B cell (primary cell): ENCODE measurements at regions not wholly inside any gene's neighbourhood (a gene's known extent, or its start where the extent isn't known, plus 50 kb on each side); places are given as distances from the start of the nearest gene placed in this dataset.

Experiments used
- ATAC-seq: fragments of 200-7000 bp; cut with Tn5 transposase; one replicate; pipeline ENCODE4 v1.10.0; 2021; ENCODE audit warnings: low read depth, mild to moderate bottlenecking, moderate number of reproducible peaks, moderate library complexity
- CTCF ChIA-PET: fragments of 350-600 bp; sonication (Branson Sonifier 250); formaldehyde crosslinking; loops from one replicate; lab custom pipeline; 2021; ENCODE audit warnings: antibody characterized with exemption, inconsistent platforms; lab: Charles Lee
- POLR2A ChIA-PET: fragments of 350-600 bp; sonication (Branson Sonifier 250); formaldehyde crosslinking; loops from one replicate; lab custom pipeline; 2021; ENCODE audit warnings: antibody characterized with exemption; lab: Charles Lee
- DNase-seq: peaks from one replicate; pipeline ENCODE4 v3.0.0; 2013
- H2AFZ ChIP-seq: 2 replicates; pipeline ENCODE4 v1.6.1; 2012; ENCODE audit warnings: mild to moderate bottlenecking, low read depth, low read length; ENCODE audit not compliant: insufficient read depth, poor library complexity, severe bottlenecking
- H3K27ac ChIP-seq, 2 donors: 1 replicate in 1 of 2; 2 replicates in 1 of 2; pipeline ENCODE4 v1.5.1; 2012 to 2013; ENCODE audit warnings: low read length in 2 of 2, mild to moderate bottlenecking in 2 of 2, moderate library complexity in 1 of 2
- H3K27me3 ChIP-seq, 4 experiments: fragments of 200-600 bp in 1 of 4; sonication (generic) in 1 of 4; replicated peaks in 1 of 4; 1 replicate in 2 of 4; 2 replicates in 2 of 4; pipeline versions ENCODE4 v1.6.1 to v1.7.0; 2013 to 2016; ENCODE audit warnings: low read length in 3 of 4, mild to moderate bottlenecking in 2 of 4, mixed read lengths in 1 of 4, moderate library complexity in 1 of 4; ENCODE audit not compliant: insufficient read depth in 4 of 4, control insufficient read depth in 3 of 4; ENCODE audit errors: control extremely low read depth in 1 of 4
- H3K36me3 ChIP-seq, 2 experiments: replicated peaks in 1 of 2; 1 replicate in 1 of 2; 2 replicates in 1 of 2; pipeline versions ENCODE4 v1.6.1 to v1.7.1; 2013; ENCODE audit warnings: low read length in 1 of 2; ENCODE audit not compliant: insufficient read depth in 2 of 2, control insufficient read depth in 1 of 2; ENCODE audit errors: control extremely low read depth in 1 of 2, extremely low read depth in 1 of 2
- H3K4me1 ChIP-seq, 2 donors: fragments of 200-600 bp in 1 of 2; sonication (generic) in 1 of 2; 1 replicate in 1 of 2; 2 replicates in 1 of 2; pipeline versions ENCODE4 v1.5.1 to v1.6.1; 2013 to 2017; ENCODE audit warnings: low read length in 2 of 2; ENCODE audit not compliant: control insufficient read depth in 2 of 2, insufficient read depth in 2 of 2
- H3K4me2 ChIP-seq: replicated peaks from 2 replicates; pipeline ENCODE3; 2012; ENCODE audit warnings: mild to moderate bottlenecking, low read depth, low read length; ENCODE audit not compliant: poor library complexity, severe bottlenecking
- H3K4me3 ChIP-seq, 5 experiments: fragments of 200-600 bp in 1 of 5; sonication (generic) in 1 of 5; 1 replicate in 3 of 5; 2 replicates in 2 of 5; pipeline versions ENCODE4 v1.5.1 to v1.7.0; 2011 to 2016; ENCODE audit warnings: low read length in 4 of 5, mild to moderate bottlenecking in 4 of 5, low read depth in 2 of 5, control low read depth in 1 of 5, moderate library complexity in 1 of 5; ENCODE audit not compliant: insufficient read depth in 1 of 5; ENCODE audit errors: control extremely low read depth in 1 of 5, extremely low read depth in 1 of 5
- H3K79me2 ChIP-seq: fragments of 200-600 bp; sonication (generic); one replicate; pipeline ENCODE4 v1.6.0; 2016; ENCODE audit warnings: low read length; ENCODE audit not compliant: control insufficient read depth, insufficient read depth
- H3K9ac ChIP-seq: fragments of 200-600 bp; sonication (generic); 2 replicates; pipeline ENCODE4 v1.6.1; 2017; ENCODE audit warnings: mild to moderate bottlenecking, low read length, moderate library complexity
- H3K9me3 ChIP-seq, 3 donors: one replicate each; pipeline versions ENCODE4 v1.6.1 to v1.7.1; 2013; ENCODE audit warnings: low read length in 2 of 3; ENCODE audit not compliant: control insufficient read depth in 2 of 3, insufficient read depth in 1 of 3; ENCODE audit errors: control extremely low read depth in 1 of 3
- H4K20me1 ChIP-seq: 2 replicates; pipeline ENCODE4 v1.6.0; 2012; ENCODE audit warnings: mild to moderate bottlenecking, low read length; ENCODE audit not compliant: insufficient read depth, control insufficient read depth, poor library complexity, severe bottlenecking
- H3K27ac Mint-ChIP-seq: one replicate; pipeline ENCODE4 v1.8.0; 2021; ENCODE audit warnings: mixed read lengths
- H3K27me3 Mint-ChIP-seq: one replicate; pipeline ENCODE4 v1.8.0; 2021; ENCODE audit warnings: mixed read lengths
- H3K4me1 Mint-ChIP-seq: one replicate; pipeline ENCODE4 v1.8.0; 2021; ENCODE audit warnings: mixed read lengths
- H3K4me3 Mint-ChIP-seq: one replicate; pipeline ENCODE4 v1.8.0; 2021; ENCODE audit warnings: mixed read lengths
- H3K9me3 Mint-ChIP-seq: one replicate; pipeline ENCODE4 v1.8.0; 2022; ENCODE audit warnings: mixed read lengths; ENCODE audit not compliant: insufficient read depth
- CTCF ChIP-seq: fragments of 200-600 bp; IDR thresholded peaks from one replicate; pipeline ENCODE4 v1.8.0; 2022; ENCODE audit warnings: antibody characterized with exemption, mild to moderate bottlenecking
- EZH2 ChIP-seq: IDR thresholded peaks from 2 replicates; pipeline ENCODE4 v1.6.1; 2012; ENCODE audit warnings: borderline replicate concordance, low read depth, mild to moderate bottlenecking, moderate library complexity, low read length; ENCODE audit not compliant: insufficient read depth, poor library complexity, severe bottlenecking
- WGBS: methylation state at CpG from one replicate; pipeline ENCODE4 v1.1.5; 2013; ENCODE audit warnings: missing lambda C conversion rate; ENCODE audit not compliant: insufficient coverage; 5-methylcytosine and 5-hydroxymethylcytosine counted together
- intact Hi-C: fragments of 100-400 bp; cut with micrococcal nuclease; formaldehyde crosslinking; loops from one replicate; pipeline ENCODE4 v1.10.0; 2022

- ChIA-PET CTCF (no interaction called here), POLR2A (no interaction called here)
- H4K20me1 ChIP-seq, result no peaks in the 10 kb centered on the region
- no peak overlapping the region for H3K27ac ChIP-seq
- no peak overlapping the region for H3K4me2 ChIP-seq
- no peak overlapping the region for H3K4me3 ChIP-seq
- no peak for ATAC-seq
- H3K4me1 Mint-ChIP-seq, result no peaks in the 10 kb centered on the region
- no peak overlapping the region for H3K9ac ChIP-seq
- H3K27me3 ChIP-seq, result no peaks in the 10 kb centered on the region
- WGBS, result no CpG with 5 or more reads among the region's 1 CpG
- H3K4me3 Mint-ChIP-seq, result no peak overlapping the region
- H3K9me3 Mint-ChIP-seq, result no peaks in the 10 kb centered on the region
- DNase-seq, result no peak
- no peak overlapping the region for H3K27ac Mint-ChIP-seq
- H3K4me1 ChIP-seq, result no peaks in the 10 kb centered on the region
- no peaks in the 10 kb centered on the region for H3K27me3 Mint-ChIP-seq
- TF ChIP-seq EZH2, result no peak
- TF ChIP-seq CTCF, result no peak
- no peaks in the 10 kb centered on the region for H3K79me2 ChIP-seq
- intact Hi-C loops, result no loop called here
- no peak overlapping the region for H2AFZ ChIP-seq
- H3K9me3 ChIP-seq, result no peaks in the 10 kb centered on the region
- no peaks in the 10 kb centered on the region for H3K36me3 ChIP-seq
Observed at GRCh38 chr6:160831739-160832138, 129.7 kb downstream of the PLG start.

GRCh38 chr6:160832422-160832821 lies 130.4 kb downstream of the PLG start:
- H3K27ac Mint-ChIP-seq, result no peak overlapping the region

More at GRCh38 chr6:160832422-160832821, 130.4 kb downstream of the PLG start:
- no peak overlapping the region for H3K4me3 Mint-ChIP-seq
- no peaks in the 10 kb centered on the region for H3K36me3 ChIP-seq
- H2AFZ ChIP-seq, result no peak overlapping the region
- H3K9me3 Mint-ChIP-seq, result no peaks in the 10 kb centered on the region
- no peaks in the 10 kb centered on the region for H3K27me3 ChIP-seq
- H3K4me1 ChIP-seq, result no peaks in the 10 kb centered on the region
- H3K27me3 Mint-ChIP-seq, result no peaks in the 10 kb centered on the region
- H3K9ac ChIP-seq, result no peak overlapping the region
- H3K4me1 Mint-ChIP-seq, result no peaks in the 10 kb centered on the region
- H4K20me1 ChIP-seq, result no peaks in the 10 kb centered on the region
- H3K79me2 ChIP-seq, result no peaks in the 10 kb centered on the region
- ATAC-seq, result no peak
- intact Hi-C loops, result no loop called here
- WGBS, result no CpG with 5 or more reads among the region's 2 CpGs
- ChIA-PET POLR2A (no interaction called here), CTCF (no interaction called here)
- no peaks in the 10 kb centered on the region for H3K9me3 ChIP-seq
- no peak for DNase-seq
- H3K4me3 ChIP-seq, result no peak overlapping the region
- TF ChIP-seq EZH2 (no peak), CTCF (no peak)
- H3K4me2 ChIP-seq, result no peak overlapping the region
- H3K27ac ChIP-seq, result no peak overlapping the region
